ENCODE measurements at regions not wholly inside any gene's neighbourhood (a gene's known extent, or its start where the extent isn't known, plus 50 kb on each side); places are given as distances from the start of the nearest gene placed in this dataset.

DNA sequence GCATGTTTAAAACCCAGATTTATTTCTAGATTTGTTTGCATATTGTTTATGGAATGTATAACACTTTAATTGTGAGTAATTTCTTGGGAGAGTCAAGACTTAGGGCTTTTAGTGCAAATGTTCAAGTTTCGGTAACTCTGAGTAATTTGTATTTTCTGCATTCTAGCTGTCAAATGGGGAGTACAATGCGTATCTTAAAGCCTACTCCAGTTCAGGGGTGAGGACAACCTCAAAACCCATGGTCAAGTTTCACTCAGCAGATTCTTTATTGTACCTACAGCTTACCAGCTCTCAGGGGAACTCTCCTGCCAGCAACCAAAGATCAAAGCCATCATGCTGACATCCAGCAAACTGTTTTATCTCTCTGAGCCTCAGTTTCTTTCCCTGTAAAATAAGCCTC, 458.6 kb upstream of the JARID2 start:
- Histone ChIP-seq H3K36me3 (ENCODE audit: control insufficient read depth, insufficient read depth, low read length) (no peaks in the 10 kb centered on the region), H3K9me3 (ENCODE audit: control insufficient read depth, insufficient read depth, low read length) (no peaks in the 10 kb centered on the region), H3K27me3 (ENCODE audit: control insufficient read depth, insufficient read depth, low read length) (no peaks in the 10 kb centered on the region), H3K4me3 (ENCODE audit: low read length) (no peak overlapping the region), H3K4me1 (ENCODE audit: control insufficient read depth, insufficient read depth, low read length) (peaks cover 12% of the 10 kb centered on the region), H3K27ac (ENCODE audit: low read length) (no peak overlapping the region)
- no peak for DNase-seq
- H3K36me3 Mint-ChIP-seq, result no peaks in the 10 kb centered on the region
- H3K4me3 Mint-ChIP-seq, result no peak overlapping the region
- intact Hi-C loops (cut with micrococcal nuclease), result no loop called here
- H3K9me3 Mint-ChIP-seq, result no peaks in the 10 kb centered on the region
- WGBS (ENCODE audit: insufficient coverage), result 88% methylated on average over 2 of the region's 2 CpGs
- H3K4me1 Mint-ChIP-seq, result peaks cover 17 to 21% of the 10 kb centered on the region in 2 donors
- TF ChIP-seq, protein P1, sequence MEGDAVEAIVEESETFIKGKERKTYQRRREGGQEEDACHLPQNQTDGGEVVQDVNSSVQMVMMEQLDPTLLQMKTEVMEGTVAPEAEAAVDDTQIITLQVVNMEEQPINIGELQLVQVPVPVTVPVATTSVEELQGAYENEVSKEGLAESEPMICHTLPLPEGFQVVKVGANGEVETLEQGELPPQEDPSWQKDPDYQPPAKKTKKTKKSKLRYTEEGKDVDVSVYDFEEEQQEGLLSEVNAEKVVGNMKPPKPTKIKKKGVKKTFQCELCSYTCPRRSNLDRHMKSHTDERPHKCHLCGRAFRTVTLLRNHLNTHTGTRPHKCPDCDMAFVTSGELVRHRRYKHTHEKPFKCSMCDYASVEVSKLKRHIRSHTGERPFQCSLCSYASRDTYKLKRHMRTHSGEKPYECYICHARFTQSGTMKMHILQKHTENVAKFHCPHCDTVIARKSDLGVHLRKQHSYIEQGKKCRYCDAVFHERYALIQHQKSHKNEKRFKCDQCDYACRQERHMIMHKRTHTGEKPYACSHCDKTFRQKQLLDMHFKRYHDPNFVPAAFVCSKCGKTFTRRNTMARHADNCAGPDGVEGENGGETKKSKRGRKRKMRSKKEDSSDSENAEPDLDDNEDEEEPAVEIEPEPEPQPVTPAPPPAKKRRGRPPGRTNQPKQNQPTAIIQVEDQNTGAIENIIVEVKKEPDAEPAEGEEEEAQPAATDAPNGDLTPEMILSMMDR (IDR thresholded peaks at IDR 0.05), result no peak
- H3K27ac Mint-ChIP-seq, result no peak overlapping the region
- H3K27me3 Mint-ChIP-seq (ENCODE audit: low read depth in 2 of 2), result no peaks in the 10 kb centered on the region
- no peak for ATAC-seq

DNA sequence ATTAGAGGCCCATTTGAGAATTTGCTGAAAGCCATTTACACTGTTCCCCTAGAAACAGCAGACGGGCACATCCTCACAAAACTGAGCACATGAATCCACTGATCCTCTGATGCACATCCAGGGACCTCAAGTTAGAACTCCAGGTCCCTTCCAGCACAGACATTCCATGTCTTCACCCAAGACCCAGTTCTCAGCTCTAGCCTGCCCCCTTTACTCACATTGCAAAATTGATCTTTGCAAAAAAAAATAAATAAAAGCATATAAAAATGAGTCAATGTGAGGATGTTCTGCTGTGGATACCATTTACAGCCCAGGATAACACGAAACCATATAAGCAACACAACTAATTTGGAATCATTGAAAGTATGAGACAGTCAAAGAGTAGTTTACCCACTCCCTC, 458.2 kb upstream of the JARID2 start:
- no peak overlapping the region for H3K4me3 ChIP-seq (ENCODE audit: low read length)
- 97% methylated on average over 2 of the region's 2 CpGs for WGBS (ENCODE audit: insufficient coverage)
- H3K4me1 ChIP-seq (ENCODE audit: control insufficient read depth, insufficient read depth, low read length), result peaks cover 12% of the 10 kb centered on the region
- ATAC-seq, result no peak
- DNase-seq, result no peak
- no peaks in the 10 kb centered on the region for H3K36me3 Mint-ChIP-seq
- no peaks in the 10 kb centered on the region for H3K9me3 ChIP-seq (ENCODE audit: control insufficient read depth, insufficient read depth, low read length)
- TF ChIP-seq, protein P1 (IDR thresholded peaks at IDR 0.05), result no peak
- intact Hi-C loops (cut with micrococcal nuclease), result no loop called here
- H3K4me1 Mint-ChIP-seq, result peaks cover 17 to 21% of the 10 kb centered on the region in 2 donors
- no peaks in the 10 kb centered on the region for H3K27me3 ChIP-seq (ENCODE audit: control insufficient read depth, insufficient read depth, low read length)
- no peak overlapping the region for H3K27ac ChIP-seq (ENCODE audit: low read length)
- no peaks in the 10 kb centered on the region for H3K36me3 ChIP-seq (ENCODE audit: control insufficient read depth, insufficient read depth, low read length)
- no peaks in the 10 kb centered on the region for H3K9me3 Mint-ChIP-seq
- no peaks in the 10 kb centered on the region for H3K27me3 Mint-ChIP-seq (ENCODE audit: low read depth in 2 of 2)
- H3K27ac Mint-ChIP-seq, result no peak overlapping the region
- no peak overlapping the region for H3K4me3 Mint-ChIP-seq

DNA sequence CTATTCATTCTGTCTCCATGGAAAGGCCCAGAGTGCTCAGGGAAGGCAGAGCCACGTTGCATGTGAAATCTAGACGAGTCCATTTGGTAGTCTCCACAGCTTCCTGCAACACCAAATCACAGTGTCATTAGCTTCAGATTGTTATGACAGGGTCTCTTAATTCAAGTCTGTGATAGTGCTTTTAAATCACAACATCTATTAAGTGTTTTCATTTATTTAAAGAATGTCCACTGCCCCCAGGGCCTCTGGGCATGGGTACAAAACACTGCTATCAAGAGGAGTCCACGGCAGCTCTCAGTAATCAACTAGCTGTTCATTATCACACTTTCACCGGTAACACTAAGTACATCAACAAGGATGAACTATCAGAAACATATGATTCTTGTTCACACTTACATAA, 455.9 kb upstream of the JARID2 start:
- DNase-seq, result no peak
- Mint-ChIP-seq H3K27ac (no peak overlapping the region), H3K4me3 (no peak overlapping the region), H3K36me3 (no peaks in the 10 kb centered on the region), H3K27me3 (ENCODE audit: low read depth in 2 of 2) (no peaks in the 10 kb centered on the region), H3K9me3 (no peaks in the 10 kb centered on the region), H3K4me1 (peaks cover 13 to 16% of the 10 kb centered on the region in 2 donors)
- H3K27ac ChIP-seq (ENCODE audit: low read length), result no peak overlapping the region
- H3K4me1 ChIP-seq (ENCODE audit: control insufficient read depth, insufficient read depth, low read length), result peaks cover 8% of the 10 kb centered on the region
- WGBS (ENCODE audit: insufficient coverage), result 88% methylated on average over 3 of the region's 4 CpGs
- TF ChIP-seq, protein P1 (IDR thresholded peaks at IDR 0.05), result no peak
- intact Hi-C loops (cut with micrococcal nuclease), result no loop called here
- no peaks in the 10 kb centered on the region for H3K27me3 ChIP-seq (ENCODE audit: control insufficient read depth, insufficient read depth, low read length)
- no peaks in the 10 kb centered on the region for H3K9me3 ChIP-seq (ENCODE audit: control insufficient read depth, insufficient read depth, low read length)
- no peaks in the 10 kb centered on the region for H3K36me3 ChIP-seq (ENCODE audit: control insufficient read depth, insufficient read depth, low read length)
- no peak overlapping the region for H3K4me3 ChIP-seq (ENCODE audit: low read length)
- no peak for ATAC-seq

DNA sequence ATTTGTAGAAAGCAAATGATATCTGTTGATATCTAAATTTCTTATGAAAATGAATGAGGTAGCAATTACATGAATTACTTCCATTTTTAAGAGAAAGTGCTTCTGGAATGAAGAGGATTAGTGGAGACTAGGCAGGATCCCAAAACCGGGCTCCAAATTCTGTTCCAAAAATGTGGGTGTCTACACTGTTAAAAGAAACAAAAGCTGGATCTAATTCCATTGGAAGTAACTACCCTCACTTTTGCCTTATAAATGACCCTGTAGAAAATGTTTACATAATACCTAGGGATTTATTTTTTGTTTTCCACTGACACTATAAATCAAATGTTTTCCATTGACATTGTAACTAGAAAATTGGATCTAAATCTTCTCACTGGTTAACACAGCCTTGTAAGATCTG, 454.9 kb upstream of the JARID2 start:
- TF ChIP-seq, protein P1 (IDR thresholded peaks at IDR 0.05), result no peak
- H3K27ac ChIP-seq (ENCODE audit: low read length), result no peak overlapping the region
- no peak overlapping the region for H3K4me3 Mint-ChIP-seq
- ATAC-seq (no peak), DNase-seq (no peak)
- WGBS (ENCODE audit: insufficient coverage), result 86% methylated on average over 1 of the region's 1 CpG
- peaks cover 10 to 13% of the 10 kb centered on the region in 2 donors for H3K4me1 Mint-ChIP-seq
- no peak overlapping the region for H3K4me3 ChIP-seq (ENCODE audit: low read length)
- H3K9me3 Mint-ChIP-seq, result no peaks in the 10 kb centered on the region
- H3K36me3 Mint-ChIP-seq, result no peaks in the 10 kb centered on the region
- peaks cover 3% of the 10 kb centered on the region for H3K4me1 ChIP-seq (ENCODE audit: control insufficient read depth, insufficient read depth, low read length)
- H3K36me3 ChIP-seq (ENCODE audit: control insufficient read depth, insufficient read depth, low read length), result no peaks in the 10 kb centered on the region
- no peaks in the 10 kb centered on the region for H3K27me3 Mint-ChIP-seq (ENCODE audit: low read depth in 2 of 2)
- H3K27ac Mint-ChIP-seq, result no peak overlapping the region
- H3K27me3 ChIP-seq (ENCODE audit: control insufficient read depth, insufficient read depth, low read length), result no peaks in the 10 kb centered on the region
- H3K9me3 ChIP-seq (ENCODE audit: control insufficient read depth, insufficient read depth, low read length), result no peaks in the 10 kb centered on the region
- intact Hi-C loops (cut with micrococcal nuclease), result no loop called here
